WTC11 (cell line): ENCODE measurements at regions not wholly inside any gene's neighbourhood (a gene's known extent, or its start where the extent isn't known, plus 50 kb on each side); places are given as distances from the start of the nearest gene placed in this dataset.

Experiments
- CREM ChIP-seq: sonication (generic); formaldehyde crosslinking; IDR thresholded peaks from 2 replicates; pipeline ENCODE4 v1.8.1; 2022; ENCODE audit warnings: mild to moderate bottlenecking, missing genetic modification reagents, moderate library complexity
- ELF4 ChIP-seq: sonication (generic); formaldehyde crosslinking; IDR thresholded peaks from 2 replicates; pipeline ENCODE4 v1.8.1; 2022; ENCODE audit warnings: low read depth, mild to moderate bottlenecking, moderate library complexity, missing genetic modification reagents
- ESRRA ChIP-seq: sonication (generic); formaldehyde crosslinking; IDR thresholded peaks from 2 replicates; pipeline ENCODE4 v1.8.1; 2022; ENCODE audit warnings: mild to moderate bottlenecking, missing genetic modification reagents, borderline replicate concordance
- FOXK1 ChIP-seq: sonication (generic); formaldehyde crosslinking; IDR thresholded peaks from 2 replicates; pipeline ENCODE4 v1.8.0; 2022; ENCODE audit warnings: mild to moderate bottlenecking, moderate library complexity, missing genetic modification reagents
- NR2C2 ChIP-seq: sonication (generic); formaldehyde crosslinking; IDR thresholded peaks from 2 replicates; pipeline ENCODE4 v1.8.0; 2022; ENCODE audit warnings: mild to moderate bottlenecking, missing genetic modification reagents
- SMAD3 ChIP-seq: sonication (generic); formaldehyde crosslinking; IDR thresholded peaks from 2 replicates; pipeline ENCODE4 v1.8.0; 2022; ENCODE audit warnings: missing genetic modification reagents, mild to moderate bottlenecking, borderline replicate concordance
- TP53 ChIP-seq: sonication (generic); formaldehyde crosslinking; IDR thresholded peaks from 2 replicates; pipeline ENCODE4 v1.8.1; 2023; ENCODE audit warnings: mild to moderate bottlenecking, missing genetic modification reagents
- ZNF423 ChIP-seq: fragments of 250-450 bp; sonication (Bioruptor Pico); IDR thresholded peaks from 2 replicates; pipeline ENCODE4 v2.1.2; 2022; ENCODE audit warnings: mild to moderate bottlenecking, moderate library complexity
- TF ChIP-seq, protein P1 (sequence below): sonication (generic); formaldehyde crosslinking; IDR thresholded peaks from 2 replicates; pipeline ENCODE4 v1.8.0; 2023; ENCODE audit warnings: mild to moderate bottlenecking, missing genetic modification reagents
- TF ChIP-seq, protein P2 (sequence below): fragments of 200-600 bp; IDR thresholded peaks from 2 replicates; pipeline ENCODE4 v1.8.0; 2022; ENCODE audit warnings: antibody characterized with exemption
- TF ChIP-seq, protein P3 (sequence below): sonication (generic); formaldehyde crosslinking; IDR thresholded peaks from 2 replicates; pipeline ENCODE4 v1.8.0; 2023; ENCODE audit warnings: missing genetic modification reagents, mild to moderate bottlenecking, borderline replicate concordance
- TF ChIP-seq, protein P4 (sequence below): sonication (generic); formaldehyde crosslinking; IDR thresholded peaks from 2 replicates; pipeline ENCODE4 v1.8.1; 2022; ENCODE audit warnings: mild to moderate bottlenecking, missing genetic modification reagents, moderate library complexity, borderline replicate concordance
- TF ChIP-seq, protein P5 (sequence below): sonication (generic); formaldehyde crosslinking; IDR thresholded peaks from 2 replicates; pipeline ENCODE4 v1.8.0; 2022; ENCODE audit warnings: mild to moderate bottlenecking, missing genetic modification reagents
- TF ChIP-seq, protein P6 (sequence below): sonication (generic); formaldehyde crosslinking; IDR thresholded peaks from 2 replicates; pipeline ENCODE4 v1.8.0; 2022; ENCODE audit warnings: mild to moderate bottlenecking, missing genetic modification reagents

DNA sequence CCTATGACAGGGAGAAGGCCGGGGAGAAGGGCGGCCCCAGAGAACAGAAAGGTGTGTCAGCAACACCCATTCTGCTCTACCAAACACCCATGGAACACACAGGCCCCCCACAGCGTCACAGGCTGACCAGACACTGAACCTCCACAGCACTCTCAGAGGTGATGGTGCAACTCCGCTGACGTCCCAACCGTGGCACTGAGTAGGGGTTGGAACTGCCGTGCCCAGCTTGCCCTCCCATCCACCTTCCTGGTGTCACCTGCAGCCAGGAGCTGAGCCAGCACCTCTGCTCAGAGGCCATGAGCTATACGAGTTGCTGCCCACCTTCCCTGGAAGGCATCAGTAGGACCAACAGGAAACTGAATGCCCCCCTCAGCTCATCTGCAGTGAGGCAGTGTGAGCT, 412.9 kb upstream of the SALL3 start:
- TF ChIP-seq, protein P1, sequence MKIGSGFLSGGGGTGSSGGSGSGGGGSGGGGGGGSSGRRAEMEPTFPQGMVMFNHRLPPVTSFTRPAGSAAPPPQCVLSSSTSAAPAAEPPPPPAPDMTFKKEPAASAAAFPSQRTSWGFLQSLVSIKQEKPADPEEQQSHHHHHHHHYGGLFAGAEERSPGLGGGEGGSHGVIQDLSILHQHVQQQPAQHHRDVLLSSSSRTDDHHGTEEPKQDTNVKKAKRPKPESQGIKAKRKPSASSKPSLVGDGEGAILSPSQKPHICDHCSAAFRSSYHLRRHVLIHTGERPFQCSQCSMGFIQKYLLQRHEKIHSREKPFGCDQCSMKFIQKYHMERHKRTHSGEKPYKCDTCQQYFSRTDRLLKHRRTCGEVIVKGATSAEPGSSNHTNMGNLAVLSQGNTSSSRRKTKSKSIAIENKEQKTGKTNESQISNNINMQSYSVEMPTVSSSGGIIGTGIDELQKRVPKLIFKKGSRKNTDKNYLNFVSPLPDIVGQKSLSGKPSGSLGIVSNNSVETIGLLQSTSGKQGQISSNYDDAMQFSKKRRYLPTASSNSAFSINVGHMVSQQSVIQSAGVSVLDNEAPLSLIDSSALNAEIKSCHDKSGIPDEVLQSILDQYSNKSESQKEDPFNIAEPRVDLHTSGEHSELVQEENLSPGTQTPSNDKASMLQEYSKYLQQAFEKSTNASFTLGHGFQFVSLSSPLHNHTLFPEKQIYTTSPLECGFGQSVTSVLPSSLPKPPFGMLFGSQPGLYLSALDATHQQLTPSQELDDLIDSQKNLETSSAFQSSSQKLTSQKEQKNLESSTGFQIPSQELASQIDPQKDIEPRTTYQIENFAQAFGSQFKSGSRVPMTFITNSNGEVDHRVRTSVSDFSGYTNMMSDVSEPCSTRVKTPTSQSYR, result no peak
- TF ChIP-seq, protein P2, sequence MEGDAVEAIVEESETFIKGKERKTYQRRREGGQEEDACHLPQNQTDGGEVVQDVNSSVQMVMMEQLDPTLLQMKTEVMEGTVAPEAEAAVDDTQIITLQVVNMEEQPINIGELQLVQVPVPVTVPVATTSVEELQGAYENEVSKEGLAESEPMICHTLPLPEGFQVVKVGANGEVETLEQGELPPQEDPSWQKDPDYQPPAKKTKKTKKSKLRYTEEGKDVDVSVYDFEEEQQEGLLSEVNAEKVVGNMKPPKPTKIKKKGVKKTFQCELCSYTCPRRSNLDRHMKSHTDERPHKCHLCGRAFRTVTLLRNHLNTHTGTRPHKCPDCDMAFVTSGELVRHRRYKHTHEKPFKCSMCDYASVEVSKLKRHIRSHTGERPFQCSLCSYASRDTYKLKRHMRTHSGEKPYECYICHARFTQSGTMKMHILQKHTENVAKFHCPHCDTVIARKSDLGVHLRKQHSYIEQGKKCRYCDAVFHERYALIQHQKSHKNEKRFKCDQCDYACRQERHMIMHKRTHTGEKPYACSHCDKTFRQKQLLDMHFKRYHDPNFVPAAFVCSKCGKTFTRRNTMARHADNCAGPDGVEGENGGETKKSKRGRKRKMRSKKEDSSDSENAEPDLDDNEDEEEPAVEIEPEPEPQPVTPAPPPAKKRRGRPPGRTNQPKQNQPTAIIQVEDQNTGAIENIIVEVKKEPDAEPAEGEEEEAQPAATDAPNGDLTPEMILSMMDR, result no peak
- no peak for TF ChIP-seq CREM (CRISPR knock-in tag)
- TF ChIP-seq, protein P3, sequence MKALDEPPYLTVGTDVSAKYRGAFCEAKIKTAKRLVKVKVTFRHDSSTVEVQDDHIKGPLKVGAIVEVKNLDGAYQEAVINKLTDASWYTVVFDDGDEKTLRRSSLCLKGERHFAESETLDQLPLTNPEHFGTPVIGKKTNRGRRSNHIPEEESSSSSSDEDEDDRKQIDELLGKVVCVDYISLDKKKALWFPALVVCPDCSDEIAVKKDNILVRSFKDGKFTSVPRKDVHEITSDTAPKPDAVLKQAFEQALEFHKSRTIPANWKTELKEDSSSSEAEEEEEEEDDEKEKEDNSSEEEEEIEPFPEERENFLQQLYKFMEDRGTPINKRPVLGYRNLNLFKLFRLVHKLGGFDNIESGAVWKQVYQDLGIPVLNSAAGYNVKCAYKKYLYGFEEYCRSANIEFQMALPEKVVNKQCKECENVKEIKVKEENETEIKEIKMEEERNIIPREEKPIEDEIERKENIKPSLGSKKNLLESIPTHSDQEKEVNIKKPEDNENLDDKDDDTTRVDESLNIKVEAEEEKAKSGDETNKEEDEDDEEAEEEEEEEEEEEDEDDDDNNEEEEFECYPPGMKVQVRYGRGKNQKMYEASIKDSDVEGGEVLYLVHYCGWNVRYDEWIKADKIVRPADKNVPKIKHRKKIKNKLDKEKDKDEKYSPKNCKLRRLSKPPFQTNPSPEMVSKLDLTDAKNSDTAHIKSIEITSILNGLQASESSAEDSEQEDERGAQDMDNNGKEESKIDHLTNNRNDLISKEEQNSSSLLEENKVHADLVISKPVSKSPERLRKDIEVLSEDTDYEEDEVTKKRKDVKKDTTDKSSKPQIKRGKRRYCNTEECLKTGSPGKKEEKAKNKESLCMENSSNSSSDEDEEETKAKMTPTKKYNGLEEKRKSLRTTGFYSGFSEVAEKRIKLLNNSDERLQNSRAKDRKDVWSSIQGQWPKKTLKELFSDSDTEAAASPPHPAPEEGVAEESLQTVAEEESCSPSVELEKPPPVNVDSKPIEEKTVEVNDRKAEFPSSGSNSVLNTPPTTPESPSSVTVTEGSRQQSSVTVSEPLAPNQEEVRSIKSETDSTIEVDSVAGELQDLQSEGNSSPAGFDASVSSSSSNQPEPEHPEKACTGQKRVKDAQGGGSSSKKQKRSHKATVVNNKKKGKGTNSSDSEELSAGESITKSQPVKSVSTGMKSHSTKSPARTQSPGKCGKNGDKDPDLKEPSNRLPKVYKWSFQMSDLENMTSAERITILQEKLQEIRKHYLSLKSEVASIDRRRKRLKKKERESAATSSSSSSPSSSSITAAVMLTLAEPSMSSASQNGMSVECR (CRISPR knock-in tag), result no peak
- no peak for TF ChIP-seq ZNF423 (CRISPR knock-in tag)
- TF ChIP-seq, protein P4, sequence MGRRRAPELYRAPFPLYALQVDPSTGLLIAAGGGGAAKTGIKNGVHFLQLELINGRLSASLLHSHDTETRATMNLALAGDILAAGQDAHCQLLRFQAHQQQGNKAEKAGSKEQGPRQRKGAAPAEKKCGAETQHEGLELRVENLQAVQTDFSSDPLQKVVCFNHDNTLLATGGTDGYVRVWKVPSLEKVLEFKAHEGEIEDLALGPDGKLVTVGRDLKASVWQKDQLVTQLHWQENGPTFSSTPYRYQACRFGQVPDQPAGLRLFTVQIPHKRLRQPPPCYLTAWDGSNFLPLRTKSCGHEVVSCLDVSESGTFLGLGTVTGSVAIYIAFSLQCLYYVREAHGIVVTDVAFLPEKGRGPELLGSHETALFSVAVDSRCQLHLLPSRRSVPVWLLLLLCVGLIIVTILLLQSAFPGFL (CRISPR knock-in tag), result no peak
- TF ChIP-seq TP53, result no peak
- TF ChIP-seq, protein P5, sequence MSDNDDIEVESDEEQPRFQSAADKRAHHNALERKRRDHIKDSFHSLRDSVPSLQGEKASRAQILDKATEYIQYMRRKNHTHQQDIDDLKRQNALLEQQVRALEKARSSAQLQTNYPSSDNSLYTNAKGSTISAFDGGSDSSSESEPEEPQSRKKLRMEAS (CRISPR knock-in tag), result no peak
- no peak for TF ChIP-seq SMAD3
- no peak for TF ChIP-seq ELF4 (CRISPR knock-in tag)
- no peak for TF ChIP-seq FOXK1 (CRISPR knock-in tag)
- no peak for TF ChIP-seq NR2C2 (CRISPR knock-in tag)
- TF ChIP-seq, protein P6, sequence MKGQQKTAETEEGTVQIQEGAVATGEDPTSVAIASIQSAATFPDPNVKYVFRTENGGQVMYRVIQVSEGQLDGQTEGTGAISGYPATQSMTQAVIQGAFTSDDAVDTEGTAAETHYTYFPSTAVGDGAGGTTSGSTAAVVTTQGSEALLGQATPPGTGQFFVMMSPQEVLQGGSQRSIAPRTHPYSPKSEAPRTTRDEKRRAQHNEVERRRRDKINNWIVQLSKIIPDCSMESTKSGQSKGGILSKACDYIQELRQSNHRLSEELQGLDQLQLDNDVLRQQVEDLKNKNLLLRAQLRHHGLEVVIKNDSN (CRISPR knock-in tag), result no peak
- no peak for TF ChIP-seq ESRRA (CRISPR knock-in tag)
